IMR-90 (cell line): ENCODE measurements at regions not wholly inside any gene's neighbourhood (a gene's known extent, or its start where the extent isn't known, plus 50 kb on each side); places are given as distances from the start of the nearest gene placed in this dataset.

Experiments used
- RAD21 ChIP-seq: IDR thresholded peaks from 2 replicates; pipeline ENCODE4 v1.6.1; 2012; ENCODE audit warnings: low read length, improper control_type of control experiment
- RCOR1 ChIP-seq: IDR thresholded peaks from 2 replicates; pipeline ENCODE4 v1.6.1; 2012; ENCODE audit warnings: mild to moderate bottlenecking, low read length, improper control_type of control experiment; ENCODE audit not compliant: insufficient replicate concordance

GRCh38 chr12:126108247-126108646 is 1043.0 kb downstream of the AACS start:
- no peak for TF ChIP-seq RCOR1
- no peak for TF ChIP-seq RAD21
